H1 (cell line): ENCODE measurements at regions not wholly inside any gene's neighbourhood (a gene's known extent, or its start where the extent isn't known, plus 50 kb on each side); places are given as distances from the start of the nearest gene placed in this dataset.

Experiments
- CTCF ChIA-PET: fragments of 300-600 bp; sonication (Branson Sonifier 250); formaldehyde crosslinking; loops from one replicate; lab custom pipeline; 2021; ENCODE audit not compliant: partially characterized antibody; lab: Charles Lee
- POLR2A ChIA-PET: fragments of 300-600 bp; sonication (Branson Sonifier 250); formaldehyde crosslinking; loops from one replicate; lab custom pipeline; 2021; ENCODE audit warnings: inconsistent platforms; ENCODE audit not compliant: partially characterized antibody; lab: Charles Lee
- DNase-seq, 2 experiments: peaks; one replicate each; pipeline versions ENCODE4 v3.0.0 to v3.0.0-alpha.2; 2010 to 2022; ENCODE audit warnings: low spot score in 2 of 2, low read depth in 1 of 2, mixed read lengths in 1 of 2
- FAIRE-seq: peaks from 2 replicates; lab custom pipeline; 2011; peaks lifted over from hg19 to GRCh38; lab: Jason Lieb, UNC
- H2AFZ ChIP-seq: 2 replicates; pipeline ENCODE4 v1.8.1; 2012; ENCODE audit warnings: low read length, inconsistent platforms
- H2AK5ac ChIP-seq: 2 replicates; pipeline ENCODE4 v1.6.1; 2013; ENCODE audit warnings: low read depth, low read length
- H2BK120ac ChIP-seq: replicated peaks from 2 replicates; pipeline ENCODE3; 2013; ENCODE audit warnings: low read depth, low read length, inconsistent platforms
- H2BK12ac ChIP-seq: 2 replicates; pipeline ENCODE4 v1.6.1; 2013; ENCODE audit warnings: low read depth, low read length
- H2BK15ac ChIP-seq: 2 replicates; pipeline ENCODE4 v1.6.1; 2013; ENCODE audit warnings: low read length
- H2BK20ac ChIP-seq: 2 replicates; pipeline ENCODE4 v1.6.1; 2013; ENCODE audit warnings: low read length
- H2BK5ac ChIP-seq: 2 replicates; pipeline ENCODE4 v1.6.1; 2013; ENCODE audit warnings: low read depth, low read length
- H3K14ac ChIP-seq: 2 replicates; pipeline ENCODE4 v1.6.1; 2013; ENCODE audit warnings: inconsistent platforms; ENCODE audit not compliant: insufficient read length
- H3K18ac ChIP-seq: 2 replicates; pipeline ENCODE4 v1.6.1; 2013; ENCODE audit warnings: low read length; ENCODE audit errors: extremely low read depth
- H3K23ac ChIP-seq: 2 replicates; pipeline ENCODE4 v1.6.1; 2013; ENCODE audit warnings: inconsistent platforms; ENCODE audit not compliant: insufficient read length
- H3K23me2 ChIP-seq: 2 replicates; pipeline ENCODE4 v1.6.1; 2013; ENCODE audit warnings: low read depth, low read length
- H3K27ac ChIP-seq: 2 replicates; pipeline ENCODE4 v1.6.1; 2011; ENCODE audit warnings: low read depth, low read length, inconsistent platforms
- H3K27me3 ChIP-seq, 4 experiments: replicated peaks in 1 of 4; 1 replicate in 1 of 4; 2 replicates in 3 of 4; pipeline versions ENCODE4 v1.6.1 to v1.8.1; 2011 to 2013; ENCODE audit warnings: low read length in 3 of 4, mild to moderate bottlenecking in 3 of 4, inconsistent platforms in 2 of 4, mixed read lengths in 2 of 4, moderate library complexity in 1 of 4; ENCODE audit not compliant: control insufficient read depth in 3 of 4, insufficient read depth in 3 of 4; ENCODE audit errors: extremely low read depth in 1 of 4
- H3K36me3 ChIP-seq, 4 experiments: 2 replicates each; pipeline versions ENCODE4 v1.6.1 to v1.8.1; 2011 to 2013; ENCODE audit warnings: mild to moderate bottlenecking in 4 of 4, low read length in 3 of 4, moderate library complexity in 2 of 4, control low read depth in 1 of 4, inconsistent platforms in 1 of 4; ENCODE audit not compliant: insufficient read depth in 4 of 4, control insufficient read depth in 2 of 4
- H3K4ac ChIP-seq: replicated peaks from 2 replicates; pipeline ENCODE3; 2013; ENCODE audit warnings: low read length, low read depth, mixed read lengths, inconsistent platforms; ENCODE audit not compliant: insufficient read length
- H3K4me1 ChIP-seq, 4 experiments: replicated peaks in 1 of 4; 1 replicate in 1 of 4; 2 replicates in 3 of 4; pipeline versions ENCODE4 v1.6.1 to v1.8.1; 2011 to 2013; ENCODE audit warnings: low read length in 3 of 4, inconsistent platforms in 2 of 4, mixed read lengths in 1 of 4; ENCODE audit not compliant: insufficient read depth in 4 of 4, control insufficient read depth in 3 of 4
- H3K4me2 ChIP-seq, 2 experiments: 2 replicates each; pipeline versions ENCODE4 v1.6.1 to v1.8.1; 2011 to 2013; ENCODE audit warnings: low read depth in 2 of 2, low read length in 2 of 2, control low read depth in 1 of 2, inconsistent platforms in 1 of 2, mild to moderate bottlenecking in 1 of 2; ENCODE audit not compliant: insufficient read depth in 1 of 2
- H3K4me3 ChIP-seq, 4 experiments: fragments of 200-600, 300-600 bp in 1 of 4; sonication (generic), shearing (Covaris generic), sonication (Bioruptor Twin) in 1 of 4; 2 replicates each; pipeline versions ENCODE4 v1.5.1 to v1.8.1; 2011 to 2016; ENCODE audit warnings: low read length in 4 of 4, low read depth in 3 of 4, control low read depth in 2 of 4, inconsistent platforms in 2 of 4, mild to moderate bottlenecking in 2 of 4, mixed read lengths in 1 of 4, moderate library complexity in 1 of 4; ENCODE audit not compliant: insufficient read depth in 2 of 4; ENCODE audit errors: extremely low read depth in 1 of 4
- H3K56ac ChIP-seq: replicated peaks from 2 replicates; pipeline ENCODE3; 2013; ENCODE audit warnings: low read depth, mild to moderate bottlenecking, mixed read lengths, low read length, inconsistent platforms; ENCODE audit not compliant: insufficient read length
- H3K79me1 ChIP-seq: 2 replicates; pipeline ENCODE4 v1.6.1; 2013; ENCODE audit warnings: low read depth, low read length, control low read depth
- H3K79me2 ChIP-seq, 2 experiments: 2 replicates each; pipeline versions ENCODE4 v1.6.1 to v1.8.1; 2012 to 2013; ENCODE audit warnings: low read length in 2 of 2, mild to moderate bottlenecking in 2 of 2, inconsistent platforms in 1 of 2; ENCODE audit not compliant: insufficient read depth in 2 of 2, control insufficient read depth in 1 of 2
- H3K9ac ChIP-seq, 4 experiments: replicated peaks in 1 of 4; 1 replicate in 1 of 4; 2 replicates in 3 of 4; pipeline versions ENCODE4 v1.6.1 to v1.8.1; 2011 to 2013; ENCODE audit warnings: low read depth in 3 of 4, low read length in 3 of 4, control low read depth in 2 of 4, mild to moderate bottlenecking in 2 of 4, moderate library complexity in 2 of 4, inconsistent platforms in 1 of 4; ENCODE audit errors: extremely low read depth in 1 of 4
- H3K9me3 ChIP-seq, 2 experiments: 2 replicates each; pipeline versions ENCODE4 v1.6.1 to v1.8.1; 2012 to 2013; ENCODE audit warnings: mild to moderate bottlenecking in 2 of 2, moderate library complexity in 2 of 2, control low read depth in 1 of 2, inconsistent platforms in 1 of 2, low read depth in 1 of 2, low read length in 1 of 2, mixed read lengths in 1 of 2; ENCODE audit not compliant: insufficient read depth in 2 of 2
- H4K20me1 ChIP-seq, 2 experiments: replicated peaks in 1 of 2; 2 replicates each; pipeline versions ENCODE3 to v1.8.1; 2011 to 2013; ENCODE audit warnings: inconsistent platforms in 2 of 2, low read length in 2 of 2, mild to moderate bottlenecking in 1 of 2; ENCODE audit not compliant: insufficient read depth in 2 of 2, control insufficient read depth in 1 of 2
- H4K5ac ChIP-seq: 2 replicates; pipeline ENCODE4 v1.6.1; 2013; ENCODE audit warnings: low read length, low read depth, mixed read lengths, inconsistent platforms; ENCODE audit not compliant: insufficient read length
- H4K8ac ChIP-seq: 2 replicates; pipeline ENCODE4 v1.8.0; 2013; ENCODE audit warnings: mild to moderate bottlenecking, moderate library complexity, low read length, inconsistent platforms; ENCODE audit not compliant: insufficient read depth; ENCODE audit errors: extremely low read depth
- H4K91ac ChIP-seq: replicated peaks from 2 replicates; pipeline ENCODE3; 2013; ENCODE audit warnings: low read length, mixed read lengths, inconsistent platforms; ENCODE audit not compliant: insufficient read length
- CTBP2 ChIP-seq: IDR thresholded peaks from 2 replicates; pipeline ENCODE4 v1.7.0; 2011; ENCODE audit warnings: borderline replicate concordance, mild to moderate bottlenecking, moderate library complexity, mixed read lengths, low read length; ENCODE audit not compliant: insufficient read depth, insufficient read length
- EZH2 ChIP-seq: fragments of 200-600 bp; sonication (generic); IDR thresholded peaks from 2 replicates; pipeline ENCODE4 v1.7.1; 2012; ENCODE audit warnings: low read depth, mild to moderate bottlenecking, moderate library complexity, low read length, inconsistent platforms; ENCODE audit not compliant: severe bottlenecking
- RAD21 ChIP-seq, 2 experiments: IDR thresholded peaks in 1 of 2; conservative IDR thresholded peaks in 1 of 2; 2 replicates each; pipeline ENCODE4 v1.6.1; 2011; ENCODE audit warnings: low read depth in 2 of 2, low read length in 2 of 2, improper control_type of control experiment in 1 of 2, inconsistent platforms in 1 of 2, mild to moderate bottlenecking in 1 of 2, moderate library complexity in 1 of 2
- TBP ChIP-seq: IDR thresholded peaks from 2 replicates; pipeline ENCODE4 v1.6.1; 2011; ENCODE audit warnings: low read depth, low read length, improper control_type of control experiment
- WGBS, 2 experiments: shearing (Covaris generic) in 1 of 2; methylation state at CpG; one replicate each; pipeline versions ENCODE4 v1.1.6 to v1.1.7; 2013 to 2015; ENCODE audit warnings: low lambda C conversion rate in 2 of 2, mixed read lengths in 2 of 2, inconsistent platforms in 1 of 2, low coverage in 1 of 2, missing lambda C conversion rate in 1 of 2; ENCODE audit not compliant: insufficient replicate concordance in 2 of 2, insufficient coverage in 1 of 2, insufficient read length in 1 of 2; ENCODE audit errors: extremely low coverage in 1 of 2, missing lambda C conversion rate in 1 of 2; 5-methylcytosine and 5-hydroxymethylcytosine counted together
- TF ChIP-seq, protein P1 (sequence below), 3 experiments: IDR thresholded peaks; 1 replicate in 2 of 3; 2 replicates in 1 of 3; pipeline versions ENCODE4 v1.5.1 to v1.6.1; 2011; ENCODE audit warnings: low read length in 3 of 3, mild to moderate bottlenecking in 3 of 3, inconsistent platforms in 2 of 3, low read depth in 1 of 3, moderate library complexity in 1 of 3; ENCODE audit not compliant: insufficient read depth in 1 of 3; ENCODE audit errors: control extremely low read depth in 1 of 3

DNA sequence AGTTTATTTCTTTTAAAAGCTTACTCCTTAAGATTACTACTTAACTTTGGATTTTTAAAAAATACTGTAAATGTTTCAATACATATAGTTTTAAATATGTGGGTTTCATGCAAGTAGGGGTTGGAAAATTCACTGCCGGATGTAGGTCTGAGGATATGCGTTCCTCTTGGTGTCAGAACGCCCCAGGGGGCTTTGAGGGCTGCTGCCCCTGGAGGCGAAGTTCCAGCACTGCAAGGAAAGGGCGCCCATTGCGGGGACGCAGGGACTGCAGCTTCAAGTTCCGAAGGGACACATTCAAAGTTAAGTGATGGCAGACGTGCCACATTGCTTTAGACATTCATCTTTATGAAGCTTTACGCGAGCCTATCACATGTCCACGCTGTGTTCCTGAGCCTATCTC is 152.9 kb downstream of the SOD2 start:
- Histone ChIP-seq H4K91ac (no peak overlapping the region), H3K4ac (no peak overlapping the region), H3K79me2 (no peaks in the 10 kb centered on the region), H3K27ac (no peak overlapping the region), H3K4me2 (no peak overlapping the region), H2BK15ac (no peak overlapping the region), H3K18ac (no peak overlapping the region), H2BK120ac (no peak overlapping the region), H2BK20ac (no peak overlapping the region), H3K23ac (no peak overlapping the region), H3K36me3 (no peaks in the 10 kb centered on the region), H3K14ac (no peak overlapping the region), H3K56ac (no peak overlapping the region), H3K4me3 (no peak overlapping the region), H3K9ac (no peak overlapping the region), H2BK5ac (no peak overlapping the region), H4K8ac (no peak overlapping the region), H3K4me1 (no peaks in the 10 kb centered on the region; a peak in 1 of 7 replicates), H2BK12ac (no peak overlapping the region), H3K9me3 (peaks cover 61 to 68% of the 10 kb centered on the region in 2 experiments), H4K20me1 (no peaks in the 10 kb centered on the region), H2AK5ac (no peak overlapping the region), H3K27me3 (peaks cover 0 to 3% (median 0%) of the 10 kb centered on the region in 4 experiments; a peak in 2 of 7 replicates), H3K79me1 (no peaks in the 10 kb centered on the region), H4K5ac (no peak overlapping the region), H3K23me2 (no peaks in the 10 kb centered on the region), H2AFZ (no peak overlapping the region)
- 59% methylated on average over 12 of the region's 12 CpGs; no CpG with 5 or more reads in 1 of the 2 experiments for WGBS, 2 experiments
- CTCF ChIA-PET = interaction anchor here (0.7 kb wide), 1 partner anchor 431 kb away, joined by 3 read pairs; no protein-coding TSS in a partner anchor
- POLR2A ChIA-PET = no interaction called here
- no peak for FAIRE-seq
- peak; percentile 41 to 88 for DNase-seq
- TF ChIP-seq EZH2 (no peak), TBP (no peak), CTBP2 (no peak), RAD21 (IDR thresholded peaks at IDR 0.05 in 1 of 2, conservative IDR thresholded peaks at IDR 0.05 in 1 of 2; ENCODE audit: low read depth in 2 of 2, low read length in 2 of 2) (0 out of 4 replicates have a peak, but pooled peaks of 1 of the 2 experiments have one; percentile 15)
- TF ChIP-seq, protein P1, sequence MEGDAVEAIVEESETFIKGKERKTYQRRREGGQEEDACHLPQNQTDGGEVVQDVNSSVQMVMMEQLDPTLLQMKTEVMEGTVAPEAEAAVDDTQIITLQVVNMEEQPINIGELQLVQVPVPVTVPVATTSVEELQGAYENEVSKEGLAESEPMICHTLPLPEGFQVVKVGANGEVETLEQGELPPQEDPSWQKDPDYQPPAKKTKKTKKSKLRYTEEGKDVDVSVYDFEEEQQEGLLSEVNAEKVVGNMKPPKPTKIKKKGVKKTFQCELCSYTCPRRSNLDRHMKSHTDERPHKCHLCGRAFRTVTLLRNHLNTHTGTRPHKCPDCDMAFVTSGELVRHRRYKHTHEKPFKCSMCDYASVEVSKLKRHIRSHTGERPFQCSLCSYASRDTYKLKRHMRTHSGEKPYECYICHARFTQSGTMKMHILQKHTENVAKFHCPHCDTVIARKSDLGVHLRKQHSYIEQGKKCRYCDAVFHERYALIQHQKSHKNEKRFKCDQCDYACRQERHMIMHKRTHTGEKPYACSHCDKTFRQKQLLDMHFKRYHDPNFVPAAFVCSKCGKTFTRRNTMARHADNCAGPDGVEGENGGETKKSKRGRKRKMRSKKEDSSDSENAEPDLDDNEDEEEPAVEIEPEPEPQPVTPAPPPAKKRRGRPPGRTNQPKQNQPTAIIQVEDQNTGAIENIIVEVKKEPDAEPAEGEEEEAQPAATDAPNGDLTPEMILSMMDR (IDR thresholded peaks at IDR 0.05; ENCODE audit: control extremely low read depth in 1 of 3, insufficient read depth in 1 of 3, low read depth in 1 of 3, low read length in 3 of 3) = peak; percentile 48 to 57 (median 48)
